Karpas-422 (cell line): ENCODE measurements at regions not wholly inside any gene's neighbourhood (a gene's known extent, or its start where the extent isn't known, plus 50 kb on each side); places are given as distances from the start of the nearest gene placed in this dataset.
A peak's percentile ranks its signal among the peaks of the same experiment; 100 is the strongest.

Experiments
- DNase-seq: peaks from one replicate; pipeline ENCODE4 v3.0.0-alpha.2; 2015
- H2AFZ ChIP-seq: fragments of 200-600 bp; sonication (generic); 2 replicates; pipeline ENCODE4 v1.6.1; 2014; ENCODE audit warnings: antibody characterized with exemption, low read length, mixed read lengths
- H3K27ac ChIP-seq: fragments of 200-600 bp; sonication (generic); 2 replicates; pipeline ENCODE4 v1.5.1; 2014; ENCODE audit warnings: mild to moderate bottlenecking, low read length, moderate library complexity
- H3K27me3 ChIP-seq: fragments of 200-600 bp; sonication (generic); 2 replicates; pipeline ENCODE4 v1.6.1; 2014; ENCODE audit warnings: low read length, mixed read lengths
- H3K36me3 ChIP-seq: fragments of 200-600 bp; sonication (generic); 2 replicates; pipeline ENCODE4 v1.6.1; 2014; ENCODE audit warnings: low read length, mixed read lengths; ENCODE audit not compliant: insufficient read depth
- H3K4me1 ChIP-seq: fragments of 200-600 bp; sonication (generic); 2 replicates; pipeline ENCODE4 v1.6.1; 2014; ENCODE audit warnings: mild to moderate bottlenecking, low read length, mixed read lengths
- H3K4me2 ChIP-seq: fragments of 200-600 bp; sonication (generic); 2 replicates; pipeline ENCODE4 v1.6.1; 2014; ENCODE audit warnings: low read length, low read depth, mild to moderate bottlenecking; ENCODE audit not compliant: poor library complexity, severe bottlenecking
- H3K4me3 ChIP-seq: fragments of 200-600 bp; sonication (generic); 2 replicates; pipeline ENCODE4 v1.5.1; 2014; ENCODE audit warnings: mild to moderate bottlenecking, antibody characterized with exemption, low read length, mixed read lengths
- H3K79me2 ChIP-seq: fragments of 200-600 bp; sonication (generic); 2 replicates; pipeline ENCODE4 v1.6.1; 2014; ENCODE audit warnings: mild to moderate bottlenecking, low read length, mixed read lengths
- H3K9ac ChIP-seq: fragments of 200-600 bp; sonication (generic); 2 replicates; pipeline ENCODE4 v1.6.0; 2014; ENCODE audit warnings: low read length
- H3K9me2 ChIP-seq: fragments of 200-600 bp; sonication (generic), shearing (Covaris generic); replicated peaks from 2 replicates; pipeline ENCODE4 v1.6.0; 2014; ENCODE audit warnings: mild to moderate bottlenecking, low read length, moderate library complexity; ENCODE audit not compliant: insufficient read depth
- H3K9me3 ChIP-seq: fragments of 300-700, 200-600 bp; sonication (generic); 2 replicates; pipeline ENCODE4 v1.6.1; 2014; ENCODE audit warnings: low read length, mixed read lengths
- H4K20me1 ChIP-seq: fragments of 200-600 bp; sonication (generic); 2 replicates; pipeline ENCODE4 v1.6.1; 2014; ENCODE audit warnings: mild to moderate bottlenecking, antibody characterized with exemption, low read length, low read depth; ENCODE audit not compliant: insufficient read depth

DNA sequence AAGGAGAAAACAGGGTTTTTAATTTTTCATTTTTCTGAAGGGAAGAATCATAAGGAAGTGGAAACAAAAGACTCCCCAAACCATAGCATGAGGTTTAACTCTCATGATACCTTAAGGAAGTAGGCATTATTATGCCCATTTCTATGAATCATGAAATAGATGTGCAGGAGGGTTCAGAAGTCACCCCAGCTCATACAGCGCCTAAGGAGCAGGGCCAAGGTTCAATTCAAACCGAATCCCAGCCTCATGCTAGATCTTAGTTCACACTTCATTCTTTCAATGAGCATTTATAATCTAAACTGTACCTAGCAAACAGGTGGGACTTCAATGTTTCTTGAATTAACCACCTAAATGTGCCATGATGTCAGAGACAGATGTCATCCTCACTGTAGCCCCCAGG is 111.9 kb upstream of the SLC25A33 start:
- H3K27ac ChIP-seq: no peak overlapping the region
- no peaks in the 10 kb centered on the region for H3K79me2 ChIP-seq
- DNase-seq: no peak
- H3K4me3 ChIP-seq: no peak overlapping the region
- no peak overlapping the region for H2AFZ ChIP-seq
- no peaks in the 10 kb centered on the region for H3K9me2 ChIP-seq
- H3K4me1 ChIP-seq: peaks cover 28% of the 10 kb centered on the region
- H3K4me2 ChIP-seq: no peak overlapping the region
- H3K9me3 ChIP-seq: no peaks in the 10 kb centered on the region
- H3K27me3 ChIP-seq: no peaks in the 10 kb centered on the region
- no peaks in the 10 kb centered on the region for H3K36me3 ChIP-seq
- no peak overlapping the region for H3K9ac ChIP-seq
- H4K20me1 ChIP-seq: no peaks in the 10 kb centered on the region

DNA sequence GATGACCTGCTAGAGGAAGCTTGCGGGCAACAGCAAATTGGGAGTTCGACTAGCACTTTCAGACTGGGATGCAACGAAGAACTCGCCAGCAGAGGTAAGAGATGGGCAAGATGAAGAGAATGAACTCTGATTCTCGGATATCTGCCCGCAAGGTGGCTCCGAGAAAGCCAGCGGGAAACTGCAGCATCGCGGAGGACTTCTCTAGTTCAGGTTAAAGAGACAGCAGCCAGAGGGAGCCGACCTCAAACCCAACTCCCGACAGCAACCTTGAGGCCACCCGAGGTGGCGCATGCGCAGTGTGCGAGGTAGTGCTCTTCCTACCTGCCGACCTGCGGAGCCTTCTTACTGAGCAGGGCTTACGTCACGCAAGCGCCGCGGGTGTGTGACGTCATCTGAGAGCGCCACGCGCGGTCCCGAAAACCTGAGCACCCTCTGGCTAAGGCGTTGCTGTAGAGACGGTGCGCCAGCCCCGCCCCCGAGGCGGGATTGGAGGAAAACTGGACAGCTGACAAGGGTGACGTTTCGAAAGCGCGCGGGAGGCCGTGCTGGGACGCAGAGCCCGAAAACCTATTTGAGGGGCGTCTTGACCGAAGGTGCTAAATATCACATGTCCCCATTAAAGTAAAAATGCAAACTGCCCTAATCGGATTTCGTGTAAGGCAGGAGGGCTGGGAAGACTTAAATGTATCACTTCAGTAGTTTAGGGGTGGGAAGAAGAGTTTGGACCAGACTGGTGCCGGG is 110.5 kb upstream of the SLC25A33 start:
- Histone ChIP-seq H3K36me3 (no peaks in the 10 kb centered on the region), H3K9me2 (no peaks in the 10 kb centered on the region), H3K27ac (no peak overlapping the region), H3K9me3 (no peaks in the 10 kb centered on the region), H3K4me1 (peaks cover 28% of the 10 kb centered on the region), H4K20me1 (no peaks in the 10 kb centered on the region), H3K27me3 (no peaks in the 10 kb centered on the region), H3K9ac (peak overlapping the region; percentile 71), H3K79me2 (no peaks in the 10 kb centered on the region), H3K4me2 (peak overlapping the region; percentile 74), H2AFZ (peak overlapping the region; percentile 52; the same call in 1 of the 2 replicates), H3K4me3 (peak overlapping the region; percentile 64)
- peak; percentile 100 for DNase-seq

DNA sequence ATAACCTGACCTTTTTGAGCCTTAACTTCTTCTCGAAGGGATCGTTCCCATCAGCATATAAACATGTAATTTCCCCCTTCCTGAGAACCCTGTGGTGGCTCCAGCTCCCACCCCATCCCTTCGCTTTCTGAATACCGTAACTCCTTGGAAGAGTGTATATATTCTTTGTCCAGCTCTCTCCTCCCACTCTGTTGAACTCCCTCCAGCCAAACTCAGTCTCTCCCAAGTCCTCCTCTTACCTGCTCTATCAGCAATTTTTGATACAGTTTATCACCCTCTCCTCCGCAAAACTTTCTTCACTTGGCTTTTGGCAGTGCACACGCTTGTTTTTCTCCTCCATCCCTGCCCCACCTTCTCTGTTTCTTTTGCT is 109.9 kb upstream of the SLC25A33 start:
- Histone ChIP-seq H3K9ac (peak overlapping the region; percentile 71), H3K9me3 (no peaks in the 10 kb centered on the region), H3K4me1 (peaks cover 28% of the 10 kb centered on the region), H3K9me2 (no peaks in the 10 kb centered on the region), H3K4me2 (peak overlapping the region; percentile 74), H4K20me1 (no peaks in the 10 kb centered on the region), H3K27ac (no peak overlapping the region), H3K27me3 (no peaks in the 10 kb centered on the region), H2AFZ (0 out of 2 replicates have a peak overlapping the region, but pooled peaks have one; percentile 21), H3K36me3 (no peaks in the 10 kb centered on the region), H3K79me2 (no peaks in the 10 kb centered on the region), H3K4me3 (peak overlapping the region; percentile 64)
- DNase-seq: no peak

DNA sequence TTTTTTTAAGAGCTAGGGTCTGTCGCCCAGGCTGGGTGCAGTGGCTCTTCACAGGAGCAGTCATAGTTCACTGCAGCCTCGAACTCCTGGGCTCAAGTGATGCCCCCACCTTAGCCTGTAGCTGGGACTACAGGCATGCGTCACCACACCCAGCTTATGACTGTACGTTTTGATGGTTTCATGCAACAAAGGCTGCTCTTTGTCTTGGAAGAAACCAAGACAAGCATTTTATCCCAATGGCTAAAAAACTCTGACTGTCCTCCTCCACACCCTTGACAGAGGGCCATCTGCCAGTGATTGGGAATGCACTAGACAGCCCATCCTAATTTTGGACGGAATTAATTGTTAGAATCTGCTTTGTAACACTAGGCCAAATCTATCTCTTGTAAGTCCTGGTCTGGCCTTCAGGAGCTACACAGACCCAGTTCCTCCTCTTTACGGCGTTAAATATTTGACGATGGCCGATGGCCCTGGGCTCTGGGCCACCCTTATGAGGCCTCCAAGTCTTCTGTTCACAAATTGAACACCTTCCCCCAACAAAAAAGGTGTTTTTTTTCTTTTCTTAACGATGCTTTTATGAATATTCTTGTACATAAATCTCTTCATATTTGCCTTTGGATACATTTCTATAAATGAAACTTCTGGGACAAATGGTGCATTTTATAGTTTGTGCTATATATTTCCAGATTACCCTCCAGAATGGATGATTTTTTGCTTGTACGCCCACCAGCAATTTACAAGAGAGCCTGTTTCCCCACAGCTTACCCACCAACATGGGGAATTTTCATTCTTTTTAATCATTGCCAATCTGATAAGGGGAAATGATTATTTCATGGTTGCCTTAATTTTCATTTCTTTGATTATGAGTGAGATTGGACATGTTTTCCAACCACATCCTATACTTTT is 104.8 kb upstream of the SLC25A33 start:
- H3K4me1 ChIP-seq: peaks cover 5% of the 10 kb centered on the region
- H3K9me2 ChIP-seq: no peaks in the 10 kb centered on the region
- no peaks in the 10 kb centered on the region for H4K20me1 ChIP-seq
- H3K9me3 ChIP-seq: no peaks in the 10 kb centered on the region
- no peaks in the 10 kb centered on the region for H3K27me3 ChIP-seq
- no peak overlapping the region for H3K4me3 ChIP-seq
- H3K79me2 ChIP-seq: no peaks in the 10 kb centered on the region
- no peaks in the 10 kb centered on the region for H3K36me3 ChIP-seq
- H3K9ac ChIP-seq: no peak overlapping the region
- H2AFZ ChIP-seq: no peak overlapping the region
- H3K27ac ChIP-seq: no peak overlapping the region
- DNase-seq: no peak
- H3K4me2 ChIP-seq: no peak overlapping the region

DNA sequence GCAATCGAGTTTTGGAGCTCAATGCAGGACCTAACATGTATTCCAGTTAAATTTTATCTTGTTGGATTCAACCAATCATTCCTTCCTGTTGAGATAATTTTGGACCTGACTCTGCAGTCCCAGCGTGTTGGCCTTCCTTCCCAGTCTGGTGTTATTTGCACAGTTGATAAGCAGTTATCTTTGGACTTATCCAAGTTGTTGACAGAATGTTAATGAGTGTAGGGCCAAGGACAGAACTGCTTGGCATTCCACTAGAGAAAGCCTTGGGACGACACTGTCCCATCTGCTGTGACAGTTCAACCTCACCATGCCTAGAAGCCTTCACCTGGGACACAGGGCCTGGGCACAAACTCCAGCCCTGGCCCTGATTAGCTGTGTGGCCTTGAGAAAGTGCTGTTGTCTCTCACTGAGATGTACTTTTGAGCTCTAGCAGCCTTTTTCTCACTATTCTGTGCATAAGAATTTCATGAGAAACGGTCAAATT is 104.1 kb upstream of the SLC25A33 start:
- Histone ChIP-seq H3K27ac (no peak overlapping the region), H3K9me2 (no peaks in the 10 kb centered on the region), H3K4me2 (no peak overlapping the region), H2AFZ (no peak overlapping the region), H4K20me1 (no peaks in the 10 kb centered on the region), H3K36me3 (no peaks in the 10 kb centered on the region), H3K79me2 (no peaks in the 10 kb centered on the region), H3K9ac (no peak overlapping the region), H3K27me3 (no peaks in the 10 kb centered on the region), H3K9me3 (no peaks in the 10 kb centered on the region), H3K4me1 (no peaks in the 10 kb centered on the region), H3K4me3 (no peak overlapping the region)
- DNase-seq: no peak

DNA sequence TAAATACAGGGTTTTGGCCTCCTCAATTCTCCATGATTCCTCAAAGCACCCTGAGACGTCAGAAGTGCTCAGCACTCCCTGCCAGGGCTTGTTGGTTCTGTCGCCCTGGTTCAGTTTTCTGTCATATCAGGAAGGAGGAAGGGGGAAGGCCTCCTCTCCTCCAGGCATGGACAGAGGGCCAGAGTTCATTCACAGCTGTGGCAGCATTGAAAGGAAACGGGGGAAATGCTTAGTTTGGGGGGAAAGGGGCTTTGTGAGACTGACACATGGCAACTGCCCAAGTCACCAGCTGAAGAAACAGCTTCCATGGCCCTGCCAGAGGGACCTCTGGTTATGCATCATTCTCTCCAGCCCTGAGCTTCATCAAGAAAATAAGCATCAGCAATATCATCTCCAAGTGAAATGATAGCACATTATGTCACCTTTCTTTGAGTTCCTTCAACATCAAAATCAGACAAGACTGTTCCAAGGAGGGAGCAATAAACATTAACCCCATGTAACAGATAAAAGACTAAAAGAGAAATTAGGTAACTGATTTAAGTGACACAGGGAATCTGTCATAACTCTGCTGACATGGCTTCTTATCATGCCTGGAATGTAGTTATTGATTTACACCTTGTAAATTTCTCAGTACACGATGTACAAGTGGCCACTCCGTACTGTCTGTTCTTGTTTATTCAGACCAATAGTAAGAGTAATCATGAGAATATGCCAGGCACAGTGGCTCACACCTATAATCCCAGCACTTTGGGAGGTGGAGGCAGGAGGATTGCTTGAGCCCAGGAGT is 103.2 kb upstream of the SLC25A33 start:
- no peaks in the 10 kb centered on the region for H3K9me2 ChIP-seq
- no peaks in the 10 kb centered on the region for H3K27me3 ChIP-seq
- H2AFZ ChIP-seq: no peak overlapping the region
- H3K9me3 ChIP-seq: no peaks in the 10 kb centered on the region
- no peaks in the 10 kb centered on the region for H4K20me1 ChIP-seq
- no peaks in the 10 kb centered on the region for H3K4me1 ChIP-seq
- no peak overlapping the region for H3K4me2 ChIP-seq
- no peak overlapping the region for H3K9ac ChIP-seq
- H3K36me3 ChIP-seq: no peaks in the 10 kb centered on the region
- H3K79me2 ChIP-seq: no peaks in the 10 kb centered on the region
- H3K27ac ChIP-seq: no peak overlapping the region
- no peak overlapping the region for H3K4me3 ChIP-seq
- DNase-seq: no peak

GRCh38 chr1:9437961-9438430 is 101.3 kb upstream of the SLC25A33 start:
- Histone ChIP-seq H3K9me3 (no peaks in the 10 kb centered on the region), H3K9me2 (no peaks in the 10 kb centered on the region), H3K4me1 (no peaks in the 10 kb centered on the region), H3K27ac (no peak overlapping the region), H4K20me1 (no peaks in the 10 kb centered on the region), H3K4me2 (no peak overlapping the region), H3K27me3 (no peaks in the 10 kb centered on the region), H3K4me3 (no peak overlapping the region), H3K36me3 (no peaks in the 10 kb centered on the region), H3K79me2 (no peaks in the 10 kb centered on the region), H2AFZ (no peak overlapping the region), H3K9ac (no peak overlapping the region)
- no peak for DNase-seq
